SJCRH30 (cell line): ENCODE measurements at regions not wholly inside any gene's neighbourhood (a gene's known extent, or its start where the extent isn't known, plus 50 kb on each side); places are given as distances from the start of the nearest gene placed in this dataset.

Experiments used
- DNase-seq, 2 experiments: peaks; one replicate each; pipeline ENCODE4 v3.0.0-alpha.2; 2015 to 2020
- H3K27ac ChIP-seq: fragments of 250-450 bp; sonication (Bioruptor Pico); 2 replicates; pipeline ENCODE4 v1.5.1; 2020; ENCODE audit warnings: mild to moderate bottlenecking, moderate library complexity
- H3K27me3 ChIP-seq: fragments of 250-450 bp; sonication (Bioruptor Pico); 2 replicates; pipeline ENCODE4 v1.5.1; 2020; ENCODE audit warnings: mild to moderate bottlenecking, moderate library complexity
- H3K36me3 ChIP-seq: fragments of 250-450 bp; sonication (Bioruptor Pico); 2 replicates; pipeline ENCODE4 v1.5.1; 2020; ENCODE audit warnings: mild to moderate bottlenecking, moderate library complexity
- H3K4me1 ChIP-seq: fragments of 250-450 bp; sonication (Bioruptor Pico); 2 replicates; pipeline ENCODE4 v1.5.1; 2020; ENCODE audit warnings: mild to moderate bottlenecking, moderate library complexity
- H3K4me3 ChIP-seq: fragments of 250-450 bp; sonication (Bioruptor Pico); 2 replicates; pipeline ENCODE4 v1.5.1; 2020; ENCODE audit warnings: mild to moderate bottlenecking, moderate library complexity
- H3K9me3 ChIP-seq: fragments of 250-450 bp; sonication (Bioruptor Pico); replicated peaks from 2 replicates; pipeline ENCODE4 v1.5.1; 2020; ENCODE audit warnings: mild to moderate bottlenecking, moderate library complexity

DNA sequence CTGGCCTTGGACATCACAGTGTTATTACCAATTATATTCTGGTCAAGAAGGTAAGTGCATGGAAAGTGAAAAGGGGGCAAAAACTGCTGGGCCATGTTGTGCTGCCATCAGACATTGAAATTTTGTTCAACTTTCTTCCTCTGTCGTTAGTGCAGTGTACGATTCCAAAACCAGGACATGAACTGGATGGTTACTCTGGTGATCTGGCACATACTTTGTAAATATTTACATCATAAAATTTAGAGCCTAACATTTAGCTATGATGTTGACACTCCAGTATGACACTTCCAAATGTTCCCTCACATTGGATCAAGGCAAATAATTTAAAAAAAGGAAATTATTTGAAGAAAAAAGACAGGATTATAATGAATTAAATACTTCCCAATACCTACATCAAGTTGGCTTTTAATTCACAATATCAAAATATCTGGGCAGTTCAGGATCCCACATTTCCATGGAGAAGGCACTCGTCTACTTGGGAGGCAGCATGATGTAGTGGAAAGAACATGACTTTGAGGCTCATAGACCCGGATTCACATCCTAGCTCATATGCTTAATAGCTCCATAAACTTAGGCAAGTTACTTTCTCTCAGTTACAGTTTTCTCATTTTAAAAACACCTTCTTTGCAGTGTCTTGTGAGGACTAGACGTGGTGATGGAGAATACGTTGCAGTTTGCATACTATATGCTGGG, 342.5 kb upstream of the MPDZ start:
- Histone ChIP-seq H3K4me3 (no peak overlapping the region), H3K27ac (no peak overlapping the region), H3K36me3 (no peaks in the 10 kb centered on the region), H3K27me3 (no peaks in the 10 kb centered on the region), H3K9me3 (no peaks in the 10 kb centered on the region; the same call in 1 of the 2 replicates), H3K4me1 (no peaks in the 10 kb centered on the region)
- no peak for DNase-seq

DNA sequence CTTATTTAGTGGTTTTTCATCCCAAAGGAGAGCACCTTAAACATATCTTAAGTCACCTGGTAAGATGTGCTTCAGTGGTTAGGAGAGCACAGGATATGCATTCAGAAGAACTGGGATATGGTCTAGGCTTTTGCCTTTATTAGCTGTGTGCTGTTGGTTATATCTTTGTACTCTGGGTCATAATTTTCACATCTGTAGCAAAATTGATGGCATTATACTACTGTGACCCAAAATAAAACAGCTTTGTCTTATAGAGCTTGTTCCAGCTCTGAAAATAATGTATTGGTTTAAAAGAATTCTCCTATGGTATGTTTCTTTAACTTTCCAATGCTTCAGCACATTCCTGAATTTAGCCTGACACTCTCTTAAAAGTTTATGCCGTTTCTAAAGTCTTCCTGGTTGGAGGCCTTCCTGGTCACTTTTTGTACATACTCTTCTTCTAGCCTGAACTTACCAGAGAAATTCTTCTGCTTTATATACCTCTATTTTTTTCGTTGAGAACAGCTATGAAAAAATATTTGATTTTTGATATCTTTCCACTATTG, 337.1 kb upstream of the MPDZ start:
- no peak for DNase-seq
- Histone ChIP-seq H3K4me1 (no peaks in the 10 kb centered on the region), H3K9me3 (no peaks in the 10 kb centered on the region; the same call in 1 of the 2 replicates), H3K27me3 (no peaks in the 10 kb centered on the region), H3K4me3 (no peak overlapping the region), H3K36me3 (no peaks in the 10 kb centered on the region), H3K27ac (no peak overlapping the region)

DNA sequence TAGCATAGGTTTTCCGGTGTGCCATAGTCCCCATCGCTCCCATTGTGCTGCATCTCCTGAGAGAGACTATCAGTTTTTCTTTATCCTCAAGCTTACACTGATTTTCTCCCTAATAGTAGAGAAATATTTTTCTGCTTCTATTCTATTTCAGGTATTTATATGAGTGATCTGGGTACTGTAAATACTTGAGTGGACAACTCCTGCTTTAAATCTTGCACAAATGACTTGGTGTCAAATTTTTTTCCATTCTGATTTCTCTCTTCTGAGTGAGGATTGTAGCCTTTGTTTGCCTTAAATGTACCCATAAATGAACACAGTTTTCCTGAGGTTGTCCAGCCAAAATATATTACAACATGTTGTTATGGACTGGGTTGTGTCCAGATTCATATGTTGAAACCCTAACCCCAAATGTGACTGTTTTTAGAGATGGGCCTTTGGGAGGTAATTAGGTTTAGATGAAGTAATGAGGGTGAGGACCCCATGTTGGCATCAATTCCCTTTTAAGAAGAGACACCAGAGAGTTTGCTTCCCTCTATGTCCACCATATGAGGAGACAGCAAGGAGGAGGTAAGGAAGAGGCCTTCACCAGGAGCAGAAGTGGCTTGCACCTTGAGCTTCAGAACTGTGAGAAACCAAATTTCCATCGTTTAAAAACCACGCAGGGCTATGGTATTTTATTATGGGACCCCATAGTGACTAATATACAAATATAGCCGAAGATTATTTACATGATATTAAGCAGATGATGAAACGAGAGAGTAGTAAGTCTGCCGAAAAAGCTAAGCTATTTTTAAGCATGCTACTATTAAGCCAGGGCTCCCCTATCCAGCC, 336.4 kb upstream of the MPDZ start:
- no peaks in the 10 kb centered on the region for H3K27me3 ChIP-seq
- no peak overlapping the region for H3K4me3 ChIP-seq
- no peaks in the 10 kb centered on the region for H3K36me3 ChIP-seq
- no peak overlapping the region for H3K27ac ChIP-seq
- no peaks in the 10 kb centered on the region for H3K4me1 ChIP-seq
- no peak for DNase-seq
- no peaks in the 10 kb centered on the region; the same call in 1 of the 2 replicates for H3K9me3 ChIP-seq

GRCh38 chr9:13614060-13614459, 334.6 kb upstream of the MPDZ start:
- Histone ChIP-seq H3K4me3 (no peak overlapping the region), H3K27me3 (no peaks in the 10 kb centered on the region), H3K4me1 (peaks cover under 1% of the 10 kb centered on the region; the same call in 1 of the 2 replicates), H3K27ac (no peak overlapping the region), H3K36me3 (no peaks in the 10 kb centered on the region), H3K9me3 (no peaks in the 10 kb centered on the region; the same call in 1 of the 2 replicates)
- no peak for DNase-seq

DNA sequence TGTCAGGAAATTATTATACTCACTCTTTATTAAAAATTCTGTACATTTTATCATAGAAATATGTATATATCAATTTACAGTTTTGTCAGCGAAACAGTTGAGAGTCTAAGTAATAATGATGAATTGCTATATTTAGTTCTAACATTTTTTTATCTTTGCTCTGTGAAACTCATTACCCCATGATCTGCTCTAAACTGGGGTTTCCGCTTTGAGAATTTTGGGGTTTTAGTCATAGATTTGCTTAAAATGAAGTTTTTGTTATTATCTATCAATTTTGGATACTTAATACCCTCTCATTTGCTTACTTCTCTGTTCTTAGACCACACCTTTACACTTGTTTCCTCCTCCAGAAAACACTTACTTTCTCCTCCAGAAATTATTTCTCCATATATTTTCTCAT, 333.8 kb upstream of the MPDZ start:
- peaks cover 4% of the 10 kb centered on the region; the same call in 1 of the 2 replicates for H3K4me1 ChIP-seq
- no peak for DNase-seq
- H3K9me3 ChIP-seq = no peaks in the 10 kb centered on the region; the same call in 1 of the 2 replicates
- no peak overlapping the region for H3K27ac ChIP-seq
- no peak overlapping the region for H3K4me3 ChIP-seq
- H3K27me3 ChIP-seq = no peaks in the 10 kb centered on the region
- H3K36me3 ChIP-seq = no peaks in the 10 kb centered on the region

DNA sequence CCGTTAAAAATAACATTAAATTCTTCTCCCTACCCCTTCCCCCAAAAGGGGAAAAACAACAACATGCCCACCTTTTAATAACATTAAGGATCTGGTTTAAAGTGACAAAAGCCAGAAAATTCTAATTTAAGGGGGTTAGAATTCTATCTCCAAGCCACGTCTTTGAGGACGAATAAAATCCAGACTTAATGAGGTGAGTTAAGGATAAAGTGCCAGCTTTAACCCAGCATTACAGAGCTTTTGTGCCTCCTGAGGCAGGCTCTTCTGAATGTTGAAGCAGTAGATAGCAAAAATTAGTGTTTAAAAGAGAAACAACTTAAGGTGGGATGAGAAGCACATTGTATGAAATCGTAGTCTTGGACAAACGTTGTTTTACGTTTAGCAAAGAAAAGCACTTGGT, 329.0 kb upstream of the MPDZ start:
- peak in 1 of 2 experiments; percentile 43 for DNase-seq
- Histone ChIP-seq H3K27me3 (no peaks in the 10 kb centered on the region), H3K9me3 (no peaks in the 10 kb centered on the region), H3K4me1 (peaks cover 11% of the 10 kb centered on the region), H3K4me3 (peak overlapping the region; percentile 55), H3K36me3 (no peaks in the 10 kb centered on the region), H3K27ac (peak overlapping the region; percentile 55)

- peak overlapping the region; percentile 55 for H3K4me3 ChIP-seq
- DNase-seq = peak; percentile 24 to 56
- no peaks in the 10 kb centered on the region for H3K36me3 ChIP-seq
- H3K9me3 ChIP-seq = no peaks in the 10 kb centered on the region
- H3K27me3 ChIP-seq = no peaks in the 10 kb centered on the region
- H3K27ac ChIP-seq = peak overlapping the region; percentile 55
- H3K4me1 ChIP-seq = peaks cover 11% of the 10 kb centered on the region
Observed at GRCh38 chr9:13607481-13608441, 328.3 kb upstream of the MPDZ start.

GRCh38 chr9:13606586-13606985, 327.1 kb upstream of the MPDZ start:
- Histone ChIP-seq H3K27me3 (no peaks in the 10 kb centered on the region), H3K4me3 (no peak overlapping the region), H3K36me3 (no peaks in the 10 kb centered on the region), H3K4me1 (peaks cover 11% of the 10 kb centered on the region), H3K27ac (no peak overlapping the region), H3K9me3 (peaks cover 4% of the 10 kb centered on the region)
- DNase-seq = no peak

GRCh38 chr9:13603921-13604320, 324.4 kb upstream of the MPDZ start:
- no peak overlapping the region for H3K4me3 ChIP-seq
- H3K27ac ChIP-seq = no peak overlapping the region
- DNase-seq = no peak
- peaks cover 6% of the 10 kb centered on the region for H3K9me3 ChIP-seq
- peaks cover 9% of the 10 kb centered on the region for H3K4me1 ChIP-seq
- H3K27me3 ChIP-seq = no peaks in the 10 kb centered on the region
- no peaks in the 10 kb centered on the region for H3K36me3 ChIP-seq

DNA sequence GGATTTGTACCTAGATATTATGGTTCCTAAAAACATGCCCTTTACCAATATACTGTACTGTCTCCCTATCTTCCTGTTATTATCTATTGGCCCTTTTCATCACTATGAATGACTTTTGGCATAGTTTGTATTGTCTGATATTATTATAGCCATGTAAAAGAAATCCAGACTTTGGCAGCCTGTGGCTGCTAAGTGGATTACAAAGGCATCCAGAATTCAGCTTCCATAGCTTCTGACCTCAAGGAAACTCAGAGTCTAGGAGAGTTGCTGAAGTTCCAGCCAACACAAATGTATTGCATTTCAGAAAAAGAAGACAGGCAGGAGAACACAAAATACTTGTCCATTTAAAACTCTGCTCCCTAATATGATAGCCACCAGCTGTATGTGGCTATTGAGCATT, 319.2 kb upstream of the MPDZ start:
- Histone ChIP-seq H3K27ac (no peak overlapping the region), H3K36me3 (no peaks in the 10 kb centered on the region), H3K4me3 (no peak overlapping the region), H3K27me3 (no peaks in the 10 kb centered on the region), H3K4me1 (no peaks in the 10 kb centered on the region), H3K9me3 (peaks cover 6% of the 10 kb centered on the region)
- no peak for DNase-seq

DNA sequence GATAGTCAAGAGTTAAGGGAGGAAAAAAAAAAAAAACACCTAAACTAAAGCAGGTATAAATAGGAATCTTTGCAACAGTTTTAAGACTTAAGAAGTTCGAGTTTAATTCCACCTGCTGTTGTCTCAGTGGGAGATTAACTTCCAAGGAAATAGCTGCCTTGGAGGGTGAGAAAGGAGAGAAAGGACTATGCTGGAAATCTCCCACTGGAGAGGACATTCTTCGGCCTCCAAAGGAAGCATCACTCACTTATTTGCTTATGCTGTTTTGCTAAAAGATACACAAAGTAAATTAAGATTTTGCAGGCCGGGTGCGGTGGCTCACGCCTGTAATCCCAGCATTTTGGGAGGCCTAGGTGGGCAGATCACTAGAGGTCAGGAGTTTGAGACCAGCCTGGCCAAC, 317.9 kb upstream of the MPDZ start:
- no peak for DNase-seq
- no peaks in the 10 kb centered on the region for H3K27me3 ChIP-seq
- H3K36me3 ChIP-seq = no peaks in the 10 kb centered on the region
- H3K4me3 ChIP-seq = no peak overlapping the region
- H3K9me3 ChIP-seq = peaks cover 6% of the 10 kb centered on the region
- H3K4me1 ChIP-seq = no peaks in the 10 kb centered on the region
- H3K27ac ChIP-seq = no peak overlapping the region

DNA sequence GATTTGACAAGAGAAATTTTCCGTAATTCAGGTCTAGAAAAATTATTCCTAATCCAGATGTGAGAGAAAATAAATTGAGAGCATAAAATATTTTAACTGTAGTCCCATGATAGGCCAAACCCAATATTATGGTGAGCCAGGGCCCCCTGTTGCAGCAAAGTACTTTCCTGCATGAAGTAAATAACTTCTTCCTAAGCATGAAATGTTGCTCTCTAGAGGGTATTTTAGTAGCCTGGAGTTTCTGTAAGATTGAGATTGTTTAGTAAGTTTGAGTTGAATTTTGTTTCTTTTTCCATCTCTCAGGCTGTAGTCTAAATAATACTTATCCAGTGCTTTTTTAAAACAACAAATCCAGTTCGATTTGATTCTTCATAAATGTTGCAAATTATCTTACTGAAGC, 317.5 kb upstream of the MPDZ start:
- H3K27me3 ChIP-seq = no peaks in the 10 kb centered on the region
- H3K9me3 ChIP-seq = peaks cover 4% of the 10 kb centered on the region
- H3K4me1 ChIP-seq = no peaks in the 10 kb centered on the region
- no peak overlapping the region for H3K4me3 ChIP-seq
- no peak for DNase-seq
- no peak overlapping the region for H3K27ac ChIP-seq
- H3K36me3 ChIP-seq = no peaks in the 10 kb centered on the region

GRCh38 chr9:13596383-13596970, 317.0 kb upstream of the MPDZ start:
- no peak overlapping the region for H3K4me3 ChIP-seq
- DNase-seq = peak in 1 of 2 experiments; percentile 27
- no peaks in the 10 kb centered on the region for H3K27me3 ChIP-seq

GRCh38 chr9:13590996-13591395, 311.5 kb upstream of the MPDZ start:
- no peaks in the 10 kb centered on the region for H3K9me3 ChIP-seq
- no peak overlapping the region for H3K27ac ChIP-seq
- no peaks in the 10 kb centered on the region for H3K27me3 ChIP-seq
- no peak for DNase-seq
- no peak overlapping the region for H3K4me3 ChIP-seq
- H3K4me1 ChIP-seq = peaks cover 14% of the 10 kb centered on the region
- H3K36me3 ChIP-seq = no peaks in the 10 kb centered on the region

More at GRCh38 chr9:13596383-13596970, 317.0 kb upstream of the MPDZ start:
- Histone ChIP-seq H3K36me3 (no peaks in the 10 kb centered on the region), H3K9me3 (peaks cover under 1% of the 10 kb centered on the region; the same call in 1 of the 2 replicates), H3K27ac (no peak overlapping the region), H3K4me1 (no peaks in the 10 kb centered on the region)
